GM12878 (cell line): ENCODE measurements at regions not wholly inside any gene's neighbourhood (a gene's known extent, or its start where the extent isn't known, plus 50 kb on each side); places are given as distances from the start of the nearest gene placed in this dataset.
A peak's percentile ranks its signal among the peaks of the same experiment; 100 is the strongest.
"Not testable (repeated sequence)": the region's sequence is repeated elsewhere in the genome, so short reads cannot be mapped to it uniquely, and the experiment has no call there.

ENCODE experiments used
- ATAC-seq: fragments of 200-7000 bp; cut with Tn5 transposase; 3 replicates; pipeline ENCODE4 v1.9.1; 2020; ENCODE audit warnings: mild to moderate bottlenecking, moderate library complexity
- BruUV-seq: library from RNA; stranded (reverse); fragments of 400-500 nt; replicated peaks from 2 replicates; lab custom pipeline; 2021; lab: Mats Ljungman, UMichigan
- CTCF ChIA-PET: fragments of 300-600 bp; sonication (Branson Sonifier 250); formaldehyde crosslinking; extraction: SDS; loops from one replicate; lab custom pipeline; 2021; ENCODE audit warnings: inconsistent platforms; lab: Yijun Ruan, JAX
- POLR2A ChIA-PET: fragments of 350-600 bp; formaldehyde crosslinking; extraction: SDS; loops from one replicate; lab custom pipeline; 2021; ENCODE audit warnings: inconsistent platforms; lab: Charles Lee
- RAD21 ChIA-PET: fragments of 300-600 bp; sonication (Branson Sonifier 250); formaldehyde crosslinking; loops from one replicate; lab custom pipeline; 2023; ENCODE audit warnings: antibody characterized with exemption; ENCODE audit not compliant: unreplicated experiment; lab: Charles Lee
- SMC1A ChIA-PET: fragments of 300-600 bp; sonication (Branson Sonifier 250); formaldehyde crosslinking; loops from one replicate; lab custom pipeline; 2023; ENCODE audit not compliant: unreplicated experiment, uncharacterized antibody; lab: Charles Lee
- DNase-seq: peaks from one replicate; pipeline ENCODE4 v3.0.0-alpha.2; 2011; ENCODE audit warnings: low read depth, low spot score
- FAIRE-seq: peaks from 3 replicates; lab custom pipeline; 2011; peaks lifted over from hg19 to GRCh38; lab: Jason Lieb, UNC
- H2AFZ ChIP-seq: 2 replicates; pipeline ENCODE4 v1.6.0; 2011; ENCODE audit warnings: low read depth, low read length, control low read depth; ENCODE audit not compliant: control insufficient read depth
- H3K27ac ChIP-seq: 2 replicates; pipeline ENCODE4 v1.5.1; 2011; ENCODE audit warnings: control low read depth; ENCODE audit not compliant: control insufficient read depth, insufficient read depth
- H3K27me3 ChIP-seq, 2 experiments: replicated peaks in 1 of 2; 2 replicates each; pipeline versions ENCODE4 v1.6.0 to v1.6.1; 2011; ENCODE audit warnings: low read length in 1 of 2; ENCODE audit not compliant: control insufficient read depth in 2 of 2, insufficient read depth in 2 of 2
- H3K36me3 ChIP-seq, 2 experiments: 2 replicates each; pipeline ENCODE4 v1.5.1; 2011; ENCODE audit warnings: low read length in 1 of 2; ENCODE audit not compliant: control insufficient read depth in 2 of 2, insufficient read depth in 2 of 2
- H3K4me1 ChIP-seq: 2 replicates; pipeline ENCODE4 v1.6.1; 2011; ENCODE audit warnings: mild to moderate bottlenecking, low read length, moderate library complexity, mixed read lengths; ENCODE audit not compliant: control insufficient read depth, insufficient read depth
- H3K4me2 ChIP-seq: 2 replicates; pipeline ENCODE4 v1.6.0; 2011; ENCODE audit warnings: control low read depth; ENCODE audit not compliant: control insufficient read depth, insufficient read depth
- H3K4me3 ChIP-seq: fragments of 200-600 bp; sonication (generic); 2 replicates; pipeline ENCODE4 v1.5.1; 2016
- H3K79me2 ChIP-seq: 2 replicates; pipeline ENCODE4 v1.6.0; 2011; ENCODE audit warnings: low read length; ENCODE audit not compliant: control insufficient read depth, insufficient read depth
- H3K9ac ChIP-seq: 2 replicates; pipeline ENCODE4 v1.8.0; 2011; ENCODE audit warnings: low read length, control low read depth, mixed read lengths; ENCODE audit not compliant: control insufficient read depth, insufficient read depth
- H3K9me3 ChIP-seq: replicated peaks from 3 replicates; pipeline ENCODE4 v1.5.1; 2011; ENCODE audit warnings: mild to moderate bottlenecking, low read length; ENCODE audit not compliant: control insufficient read depth, insufficient read depth
- H4K20me1 ChIP-seq: 2 replicates; pipeline ENCODE4 v1.6.0; 2011; ENCODE audit not compliant: control insufficient read depth, insufficient read depth
- POU2F2 ChIP-seq: IDR thresholded peaks from 3 replicates; pipeline ENCODE4 v1.6.1; 2011; ENCODE audit warnings: low read depth, mild to moderate bottlenecking, low read length, borderline replicate concordance
- WGBS: methylation state at CpG from one replicate; pipeline ENCODE4 v1.1.6; 2016; ENCODE audit warnings: low lambda C conversion rate; ENCODE audit not compliant: insufficient replicate concordance, insufficient coverage; ENCODE audit errors: missing lambda C conversion rate; 5-methylcytosine and 5-hydroxymethylcytosine counted together
- in situ Hi-C: fragments of 300-500 bp; cut with MboI; formaldehyde crosslinking; loops from 9 replicates; pipeline ENCODE4 v1.14.3; 2018; ENCODE audit warnings: mixed read lengths
- intact Hi-C: fragments of 100-400 bp; cut with micrococcal nuclease; formaldehyde crosslinking; loops from one replicate; pipeline ENCODE4 v1.14.2; 2022; ENCODE audit not compliant: unreplicated experiment

DNA sequence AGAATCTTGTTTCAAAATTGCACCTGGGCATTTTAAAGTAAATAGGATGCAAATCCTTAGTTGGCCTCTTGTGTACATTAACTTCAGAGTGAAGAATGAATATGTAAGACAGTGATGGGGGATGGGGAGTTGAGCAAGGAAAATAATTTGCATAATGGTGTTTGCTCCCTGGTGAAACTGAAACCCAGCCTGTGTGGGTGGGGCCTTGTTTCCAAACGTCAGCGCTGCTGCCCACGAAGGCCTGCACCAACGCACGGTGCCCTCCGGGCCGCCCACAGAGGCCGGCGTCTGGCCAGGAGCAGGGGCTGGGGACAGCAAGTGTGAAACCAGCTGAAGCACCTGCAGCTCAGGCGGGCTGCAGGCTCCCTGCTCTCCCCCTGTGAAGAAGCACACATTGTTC lies 262.0 kb upstream of the PLGLB2 start:
- H2AFZ ChIP-seq, H3K27ac ChIP-seq, H3K4me1 ChIP-seq, CTCF ChIA-PET, H3K9me3 ChIP-seq, H3K9ac ChIP-seq, DNase-seq, BruUV-seq, H3K4me2 ChIP-seq: not testable (repeated sequence)
- no CpG with 5 or more reads among the region's 10 CpGs for WGBS
- peak; percentile 96 for ATAC-seq
- TF ChIP-seq POU2F2 = peak; percentile 22; the same call in 1 of the 3 replicates
- TF ChIP-seq, all 136 proteins: peak for 1; not testable (repeated sequence) for 135
- POLR2A ChIA-PET, H3K4me3 ChIP-seq, FAIRE-seq, H3K79me2 ChIP-seq, H3K36me3 ChIP-seq, SMC1A ChIA-PET, H3K27me3 ChIP-seq, intact Hi-C loops, RAD21 ChIA-PET, H4K20me1 ChIP-seq: not testable (repeated sequence)
- in situ Hi-C loops = loop anchor here (25.0 kb wide), 1 partner anchor 526 kb away; the partner anchor contains the start of gene RNU2-63P

DNA sequence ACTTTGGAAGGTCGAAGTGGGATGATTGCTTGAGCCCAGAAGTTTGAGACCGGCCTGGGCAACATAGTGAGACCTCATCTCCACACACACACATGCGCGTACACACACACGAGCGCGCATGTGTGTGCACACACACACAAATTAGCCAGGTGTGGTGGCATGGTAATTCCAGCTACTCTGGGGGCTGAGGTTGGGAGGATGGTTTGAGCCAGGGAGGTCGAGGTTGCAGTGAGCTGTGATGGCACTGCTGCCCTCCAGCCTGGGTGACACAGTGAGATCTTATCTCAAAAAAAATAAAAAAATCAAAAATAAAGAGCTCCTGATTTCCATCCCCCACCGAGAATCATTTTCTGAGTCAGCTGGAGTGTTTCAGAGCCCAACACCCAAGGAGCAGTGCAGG lies 261.5 kb upstream of the PLGLB2 start:
- peak overlapping the region; percentile 44; the same call in 1 of the 2 replicates for H3K4me2 ChIP-seq

DNA sequence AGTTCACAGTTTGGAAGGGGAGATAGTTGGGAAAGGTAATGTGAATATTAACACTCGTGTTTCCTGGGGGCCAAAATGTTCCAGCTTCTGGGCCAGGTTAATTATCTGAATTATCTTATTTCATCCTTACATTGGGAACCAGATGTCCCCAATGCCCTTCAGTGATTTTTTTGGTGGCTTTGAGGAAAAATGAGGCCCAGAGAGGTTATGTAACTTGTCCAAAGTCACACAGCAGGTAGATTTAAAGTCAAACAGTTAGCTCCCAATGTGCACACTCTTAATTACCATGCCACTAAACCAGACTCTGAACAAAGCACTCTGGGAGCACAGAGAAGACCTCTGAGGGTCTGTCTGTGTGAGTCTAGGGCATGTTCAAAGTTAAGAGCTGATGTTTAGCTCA lies 259.9 kb upstream of the PLGLB2 start:
- H3K4me3 ChIP-seq, H3K9me3 ChIP-seq, H2AFZ ChIP-seq, FAIRE-seq, RAD21 ChIA-PET, H3K27ac ChIP-seq, SMC1A ChIA-PET, H4K20me1 ChIP-seq, CTCF ChIA-PET, H3K4me2 ChIP-seq, BruUV-seq, H3K9ac ChIP-seq, H3K4me1 ChIP-seq, intact Hi-C loops, H3K79me2 ChIP-seq, H3K27me3 ChIP-seq, DNase-seq, H3K36me3 ChIP-seq, ATAC-seq: not testable (repeated sequence)
- POLR2A ChIA-PET = interaction anchor here (0.7 kb wide), 1 partner anchor 1081 kb away, joined by 4 read pairs; no protein-coding TSS in a partner anchor
- 100% methylated on average over 1 of the region's 1 CpG for WGBS
- in situ Hi-C loops = loop anchor here (25.0 kb wide), 1 partner anchor 524 kb away; the partner anchor contains the start of gene RNU2-63P

More for the DNA sequence above, 261.5 kb upstream of the PLGLB2 start:
- H3K4me1 ChIP-seq, SMC1A ChIA-PET, RAD21 ChIA-PET, H3K27me3 ChIP-seq, intact Hi-C loops, FAIRE-seq, DNase-seq, H4K20me1 ChIP-seq, CTCF ChIA-PET, BruUV-seq, H3K4me3 ChIP-seq, H3K9me3 ChIP-seq, H3K36me3 ChIP-seq, H3K79me2 ChIP-seq, H2AFZ ChIP-seq, H3K9ac ChIP-seq, H3K27ac ChIP-seq, POLR2A ChIA-PET: not testable (repeated sequence)
- WGBS = 46% methylated on average over 8 of the region's 9 CpGs
- peak; percentile 32 for ATAC-seq
- in situ Hi-C loops = loop anchor here (25.0 kb wide), 1 partner anchor 526 kb away; the partner anchor contains the start of gene RNU2-63P

DNA sequence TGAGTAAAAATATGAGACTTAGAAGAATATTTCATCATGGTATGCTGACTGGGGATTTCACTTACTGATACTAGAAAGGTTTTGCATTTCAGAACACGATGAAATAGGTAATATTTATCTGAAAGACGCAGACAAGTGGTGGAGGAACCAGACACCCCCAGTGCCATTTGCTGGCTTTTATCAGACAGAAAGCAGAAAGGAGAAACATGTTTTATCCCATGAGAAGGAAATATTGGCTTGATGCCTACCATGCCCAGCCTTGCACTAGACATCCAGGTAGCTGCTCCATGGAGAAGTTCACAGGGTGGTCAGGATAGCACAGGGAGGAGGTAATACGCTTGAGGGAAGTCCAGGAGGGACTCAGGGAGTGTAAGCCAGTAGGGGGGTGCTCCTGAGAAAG lies 258.9 kb upstream of the PLGLB2 start:
- H3K9me3 ChIP-seq, H3K27me3 ChIP-seq, H4K20me1 ChIP-seq, intact Hi-C loops, SMC1A ChIA-PET, H3K9ac ChIP-seq, H2AFZ ChIP-seq, H3K4me2 ChIP-seq, H3K36me3 ChIP-seq, FAIRE-seq, POLR2A ChIA-PET, CTCF ChIA-PET, H3K79me2 ChIP-seq, BruUV-seq, RAD21 ChIA-PET, H3K27ac ChIP-seq, ATAC-seq, H3K4me1 ChIP-seq, H3K4me3 ChIP-seq, DNase-seq: not testable (repeated sequence)
- in situ Hi-C loops = loop anchor here (25.0 kb wide), 1 partner anchor 523 kb away; the partner anchor contains the start of gene RNU2-63P
- 97% methylated on average over 3 of the region's 3 CpGs for WGBS
